ENCODE measurements at regions not wholly inside any gene's neighbourhood (a gene's known extent, or its start where the extent isn't known, plus 50 kb on each side); places are given as distances from the start of the nearest gene placed in this dataset.

- no peak for ATAC-seq
- Histone ChIP-seq H3K27ac (no peak overlapping the region), H3K36me3 (no peaks in the 10 kb centered on the region), H3K27me3 (ENCODE audit: low read depth) (no peaks in the 10 kb centered on the region), H3K4me3 (no peak overlapping the region), H3K4me1 (no peaks in the 10 kb centered on the region), H3K9me3 (no peaks in the 10 kb centered on the region)
- no peak for DNase-seq
- no peak for TF ChIP-seq CTCF (IDR thresholded peaks at IDR 0.05)
- intact Hi-C loops (cut with DNase I), result no loop called here
Measured at GRCh38 chr20:7770578-7770977, 169.7 kb downstream of the HAO1 start.

GRCh38 chr20:7772371-7772770 lies 167.9 kb downstream of the HAO1 start:
- Histone ChIP-seq H3K4me1 (no peaks in the 10 kb centered on the region), H3K27me3 (ENCODE audit: low read depth) (no peaks in the 10 kb centered on the region), H3K27ac (no peak overlapping the region), H3K4me3 (no peak overlapping the region), H3K36me3 (no peaks in the 10 kb centered on the region), H3K9me3 (no peaks in the 10 kb centered on the region)
- ATAC-seq (no peak), DNase-seq (no peak)
- TF ChIP-seq CTCF (IDR thresholded peaks at IDR 0.05), result no peak
- intact Hi-C loops (cut with DNase I), result no loop called here

GRCh38 chr20:7773511-7773910 lies 166.7 kb downstream of the HAO1 start:
- Histone ChIP-seq H3K4me3 (no peak overlapping the region), H3K9me3 (no peaks in the 10 kb centered on the region), H3K36me3 (no peaks in the 10 kb centered on the region), H3K27ac (no peak overlapping the region), H3K4me1 (no peaks in the 10 kb centered on the region), H3K27me3 (ENCODE audit: low read depth) (no peaks in the 10 kb centered on the region)
- no peak for DNase-seq
- no peak for TF ChIP-seq CTCF (IDR thresholded peaks at IDR 0.05)
- no peak for ATAC-seq
- intact Hi-C loops (cut with DNase I), result no loop called here

- H3K27ac ChIP-seq, result no peak overlapping the region
- intact Hi-C loops (cut with DNase I), result no loop called here
- no peaks in the 10 kb centered on the region for H3K9me3 ChIP-seq
- no peaks in the 10 kb centered on the region for H3K36me3 ChIP-seq
- H3K4me1 ChIP-seq, result no peaks in the 10 kb centered on the region
- H3K4me3 ChIP-seq, result no peak overlapping the region
- DNase-seq (no peak), ATAC-seq (no peak)
- no peaks in the 10 kb centered on the region for H3K27me3 ChIP-seq (ENCODE audit: low read depth)
- no peak for TF ChIP-seq CTCF (IDR thresholded peaks at IDR 0.05)
Measured at GRCh38 chr20:7775072-7775471, 165.2 kb downstream of the HAO1 start.

GRCh38 chr20:7776148-7776547 lies 164.1 kb downstream of the HAO1 start:
- Histone ChIP-seq H3K27me3 (ENCODE audit: low read depth) (no peaks in the 10 kb centered on the region), H3K4me1 (no peaks in the 10 kb centered on the region), H3K4me3 (no peak overlapping the region), H3K27ac (no peak overlapping the region), H3K9me3 (no peaks in the 10 kb centered on the region), H3K36me3 (no peaks in the 10 kb centered on the region)
- ATAC-seq (no peak), DNase-seq (no peak)
- no peak for TF ChIP-seq CTCF (IDR thresholded peaks at IDR 0.05)
- intact Hi-C loops (cut with DNase I), result no loop called here

- Histone ChIP-seq H3K9me3 (no peaks in the 10 kb centered on the region), H3K27me3 (ENCODE audit: low read depth) (no peaks in the 10 kb centered on the region), H3K36me3 (no peaks in the 10 kb centered on the region), H3K27ac (no peak overlapping the region), H3K4me1 (no peaks in the 10 kb centered on the region), H3K4me3 (no peak overlapping the region)
- TF ChIP-seq CTCF (IDR thresholded peaks at IDR 0.05), result no peak
- intact Hi-C loops (cut with DNase I), result loop anchor here (10.0 kb wide), 1 partner anchor 55 kb away; no protein-coding TSS in a partner anchor
- ATAC-seq (no peak), DNase-seq (no peak)
Measured at GRCh38 chr20:7790189-7790588, 150.1 kb downstream of the HAO1 start.
